Osteoblast (primary cell): ENCODE measurements at regions not wholly inside any gene's neighbourhood (a gene's known extent, or its start where the extent isn't known, plus 50 kb on each side); places are given as distances from the start of the nearest gene placed in this dataset.

ENCODE experiments used
- DNase-seq: peaks from one replicate; pipeline ENCODE4 v3.0.0; 2011; ENCODE audit warnings: low spot score, mixed read lengths; ENCODE audit not compliant: insufficient read length; ENCODE audit errors: missing footprints
- H2AFZ ChIP-seq: 2 replicates; pipeline ENCODE4 v1.6.0; 2011; ENCODE audit warnings: mild to moderate bottlenecking, low read length
- H3K27ac ChIP-seq: 2 replicates; pipeline ENCODE4 v1.5.1; 2011; ENCODE audit warnings: mild to moderate bottlenecking, low read depth, low read length, moderate library complexity
- H3K27me3 ChIP-seq: 2 replicates; pipeline ENCODE4 v1.6.0; 2012; ENCODE audit warnings: mild to moderate bottlenecking, control low read depth, inconsistent platforms, low read length, moderate library complexity; ENCODE audit not compliant: insufficient read depth
- H3K36me3 ChIP-seq: 2 replicates; pipeline ENCODE4 v1.5.1; 2011; ENCODE audit warnings: mild to moderate bottlenecking, low read length, control low read depth, moderate library complexity; ENCODE audit not compliant: insufficient read depth
- H3K4me1 ChIP-seq: 2 replicates; pipeline ENCODE4 v1.5.1; 2011; ENCODE audit warnings: mild to moderate bottlenecking, low read length, control low read depth, moderate library complexity; ENCODE audit not compliant: insufficient read depth
- H3K4me2 ChIP-seq: 2 replicates; pipeline ENCODE4 v1.6.0; 2011; ENCODE audit warnings: mild to moderate bottlenecking, low read length; ENCODE audit not compliant: insufficient read depth
- H3K4me3 ChIP-seq: fragments of 200-600 bp; sonication (generic); 3 replicates; pipeline ENCODE4 v1.5.1; 2012; ENCODE audit warnings: mild to moderate bottlenecking, low read length, inconsistent platforms; ENCODE audit not compliant: insufficient read depth
- H3K79me2 ChIP-seq: 2 replicates; pipeline ENCODE4 v1.6.0; 2012; ENCODE audit warnings: mild to moderate bottlenecking, low read length, control low read depth, inconsistent platforms; ENCODE audit not compliant: insufficient read depth
- H3K9me3 ChIP-seq: 2 replicates; pipeline ENCODE4 v1.5.1; 2011; ENCODE audit warnings: low read depth, low read length, control low read depth
- H4K20me1 ChIP-seq: 2 replicates; pipeline ENCODE4 v1.6.0; 2012; ENCODE audit warnings: mild to moderate bottlenecking, low read length, control low read depth; ENCODE audit not compliant: insufficient read depth
- TF ChIP-seq, protein P1 (sequence below): IDR thresholded peaks from 2 replicates; pipeline ENCODE4 v1.5.1; 2011; ENCODE audit warnings: mild to moderate bottlenecking, low read depth, low read length, moderate library complexity; ENCODE audit errors: extremely low read depth

DNA sequence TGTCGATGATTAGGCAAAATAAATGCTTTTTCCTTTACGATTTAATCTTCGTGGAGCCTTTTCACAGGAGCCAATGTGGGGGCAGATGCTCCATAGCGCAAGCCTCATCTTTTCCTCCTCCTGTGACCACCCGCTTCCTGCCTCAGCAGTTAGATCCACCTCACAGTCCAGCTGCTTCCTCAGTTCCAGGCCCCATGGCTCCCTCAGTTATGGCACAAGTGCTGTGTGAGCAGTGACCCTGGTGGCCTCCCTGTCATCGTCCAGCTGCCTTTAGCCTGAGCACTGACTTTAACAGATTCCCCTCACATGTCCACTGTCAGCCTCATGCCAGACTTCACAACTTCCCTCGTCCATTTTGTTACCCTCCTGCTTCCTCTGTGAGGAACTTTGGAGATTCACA, 424.6 kb upstream of the GBE1 start:
- Histone ChIP-seq H3K4me3 (no peak overlapping the region), H4K20me1 (no peaks in the 10 kb centered on the region), H3K36me3 (no peaks in the 10 kb centered on the region), H3K27me3 (no peaks in the 10 kb centered on the region), H3K4me1 (no peaks in the 10 kb centered on the region), H3K4me2 (no peak overlapping the region), H3K27ac (no peak overlapping the region), H2AFZ (no peak overlapping the region), H3K79me2 (no peaks in the 10 kb centered on the region), H3K9me3 (no peaks in the 10 kb centered on the region)
- TF ChIP-seq, protein P1, sequence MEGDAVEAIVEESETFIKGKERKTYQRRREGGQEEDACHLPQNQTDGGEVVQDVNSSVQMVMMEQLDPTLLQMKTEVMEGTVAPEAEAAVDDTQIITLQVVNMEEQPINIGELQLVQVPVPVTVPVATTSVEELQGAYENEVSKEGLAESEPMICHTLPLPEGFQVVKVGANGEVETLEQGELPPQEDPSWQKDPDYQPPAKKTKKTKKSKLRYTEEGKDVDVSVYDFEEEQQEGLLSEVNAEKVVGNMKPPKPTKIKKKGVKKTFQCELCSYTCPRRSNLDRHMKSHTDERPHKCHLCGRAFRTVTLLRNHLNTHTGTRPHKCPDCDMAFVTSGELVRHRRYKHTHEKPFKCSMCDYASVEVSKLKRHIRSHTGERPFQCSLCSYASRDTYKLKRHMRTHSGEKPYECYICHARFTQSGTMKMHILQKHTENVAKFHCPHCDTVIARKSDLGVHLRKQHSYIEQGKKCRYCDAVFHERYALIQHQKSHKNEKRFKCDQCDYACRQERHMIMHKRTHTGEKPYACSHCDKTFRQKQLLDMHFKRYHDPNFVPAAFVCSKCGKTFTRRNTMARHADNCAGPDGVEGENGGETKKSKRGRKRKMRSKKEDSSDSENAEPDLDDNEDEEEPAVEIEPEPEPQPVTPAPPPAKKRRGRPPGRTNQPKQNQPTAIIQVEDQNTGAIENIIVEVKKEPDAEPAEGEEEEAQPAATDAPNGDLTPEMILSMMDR, result no peak
- DNase-seq, result no peak

- no peaks in the 10 kb centered on the region for H3K27me3 ChIP-seq
- no peaks in the 10 kb centered on the region for H3K36me3 ChIP-seq
- H3K79me2 ChIP-seq, result no peaks in the 10 kb centered on the region
- H4K20me1 ChIP-seq, result no peaks in the 10 kb centered on the region
- no peak overlapping the region for H3K4me2 ChIP-seq
- H3K27ac ChIP-seq, result no peak overlapping the region
- no peak overlapping the region for H3K4me3 ChIP-seq
- H3K4me1 ChIP-seq, result no peaks in the 10 kb centered on the region
- DNase-seq, result no peak
- TF ChIP-seq, protein P1, result no peak
- no peak overlapping the region for H2AFZ ChIP-seq
- no peaks in the 10 kb centered on the region for H3K9me3 ChIP-seq
Measured at GRCh38 chr3:82179291-82179690, 417.8 kb upstream of the GBE1 start.

DNA sequence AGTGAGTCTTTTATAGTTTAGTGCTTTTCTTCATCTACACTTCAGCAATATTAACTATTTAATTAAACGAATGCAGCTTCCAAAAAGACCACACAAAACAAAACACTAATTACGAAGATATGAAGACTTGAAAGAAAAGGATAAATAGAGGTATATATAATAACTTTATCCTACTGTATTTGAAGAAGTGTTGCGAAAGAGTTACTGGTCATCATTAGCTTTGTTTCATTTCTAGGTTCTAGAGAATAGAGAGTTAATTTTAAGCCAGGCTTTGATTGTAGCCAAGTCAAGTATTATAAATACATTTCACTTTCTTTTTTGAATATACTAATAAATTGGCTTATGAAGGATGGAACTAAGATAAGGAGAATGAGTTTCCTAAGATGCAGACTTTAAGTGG, 416.8 kb upstream of the GBE1 start:
- Histone ChIP-seq H3K27me3 (no peaks in the 10 kb centered on the region), H3K36me3 (no peaks in the 10 kb centered on the region), H3K27ac (no peak overlapping the region), H2AFZ (no peak overlapping the region), H3K9me3 (no peaks in the 10 kb centered on the region), H4K20me1 (no peaks in the 10 kb centered on the region), H3K4me2 (no peak overlapping the region), H3K4me3 (no peak overlapping the region), H3K79me2 (no peaks in the 10 kb centered on the region), H3K4me1 (no peaks in the 10 kb centered on the region)
- DNase-seq, result no peak
- TF ChIP-seq, protein P1, result no peak

- H3K79me2 ChIP-seq, result no peaks in the 10 kb centered on the region
- no peak overlapping the region for H3K27ac ChIP-seq
- no peaks in the 10 kb centered on the region for H3K4me1 ChIP-seq
- H3K27me3 ChIP-seq, result no peaks in the 10 kb centered on the region
- H3K4me2 ChIP-seq, result no peak overlapping the region
- TF ChIP-seq, protein P1, result no peak
- no peaks in the 10 kb centered on the region for H4K20me1 ChIP-seq
- no peak overlapping the region for H3K4me3 ChIP-seq
- H3K36me3 ChIP-seq, result no peaks in the 10 kb centered on the region
- H3K9me3 ChIP-seq, result no peaks in the 10 kb centered on the region
- DNase-seq, result no peak
- H2AFZ ChIP-seq, result no peak overlapping the region
Measured at GRCh38 chr3:82177774-82178173, 416.3 kb upstream of the GBE1 start.
